ENCODE measurements at regions not wholly inside any gene's neighbourhood (a gene's known extent, or its start where the extent isn't known, plus 50 kb on each side); places are given as distances from the start of the nearest gene placed in this dataset.
A peak's percentile ranks its signal among the peaks of the same experiment; 100 is the strongest.

DNA sequence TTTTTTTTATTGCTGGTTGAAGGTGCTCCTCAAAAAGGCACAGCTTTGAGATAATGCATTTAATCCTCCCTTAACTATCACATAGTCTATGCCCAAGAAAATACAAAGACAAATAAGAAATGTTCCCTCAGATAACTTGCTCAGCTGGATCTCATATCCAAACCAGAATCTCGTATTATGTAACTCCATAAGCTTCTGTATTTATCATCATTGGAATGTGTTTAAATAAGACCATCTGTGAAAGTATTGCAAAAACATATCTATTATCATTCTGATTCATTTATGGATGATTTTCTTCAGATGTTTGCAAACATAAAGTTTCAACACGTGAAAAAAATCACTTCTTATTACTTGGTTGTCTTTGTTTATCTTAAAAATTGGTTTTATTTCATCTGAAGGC lies 190.9 kb downstream of the IRS2 start:
- Histone ChIP-seq H3K4me1 (ENCODE audit: insufficient read depth) (peaks cover 7% of the 10 kb centered on the region), H3K9ac (no peak overlapping the region), H4K20me1 (ENCODE audit: insufficient read depth) (no peaks in the 10 kb centered on the region), H3F3A (ENCODE audit: insufficient read depth) (no peaks in the 10 kb centered on the region), H3K27me3 (replicated peaks; ENCODE audit: insufficient read depth) (peaks cover 64% of the 10 kb centered on the region), H3K4me2 (ENCODE audit: unreplicated experiment) (no peak overlapping the region), H2AFZ (no peak overlapping the region), H3K9me2 (ENCODE audit: insufficient read depth) (no peaks in the 10 kb centered on the region), H3K9me3 (ENCODE audit: low read depth) (no peaks in the 10 kb centered on the region), H3K36me3 (ENCODE audit: low read depth) (no peaks in the 10 kb centered on the region), H3K79me2 (ENCODE audit: insufficient read depth) (no peaks in the 10 kb centered on the region), H3K27ac (no peak overlapping the region), H3K4me3 (no peak overlapping the region)
- in situ Hi-C loops (cut with MboI) = no loop called here
- peak; percentile 43 for DNase-seq
- WGBS, 2 experiments (ENCODE audit: low coverage in 1 of 2, low lambda C conversion rate in 2 of 2, missing lambda C conversion rate in 2 of 2) = 3% methylated on average over 2 of the region's 2 CpGs
- TF ChIP-seq EZH2phosphoT487 (IDR thresholded peaks at IDR 0.05; ENCODE audit: insufficient read depth, low read depth) (no peak), EZH2 (IDR thresholded peaks at IDR 0.05; ENCODE audit: insufficient read depth, poor library complexity, severe bottlenecking) (no peak)

DNA sequence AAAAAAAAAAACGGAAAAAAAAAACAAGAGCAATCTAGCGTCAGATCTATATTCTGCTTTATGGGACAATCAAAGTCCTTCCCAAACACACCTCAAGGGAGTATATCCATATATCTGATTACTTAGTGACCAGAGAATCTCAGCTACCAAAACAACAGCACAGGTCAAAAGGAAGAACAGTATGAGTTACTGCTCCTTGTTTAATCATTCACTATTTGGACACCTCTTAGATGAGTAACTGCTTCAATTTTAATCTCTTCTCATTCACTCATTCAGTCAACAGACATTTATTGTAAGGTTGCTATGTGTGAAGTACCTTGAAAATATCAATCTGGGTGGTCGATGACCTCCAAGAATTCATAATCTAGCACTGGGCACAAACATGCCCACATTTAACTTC lies 193.2 kb downstream of the IRS2 start:
- Histone ChIP-seq H3K36me3 (ENCODE audit: low read depth) (no peaks in the 10 kb centered on the region), H3K4me2 (ENCODE audit: unreplicated experiment) (no peak overlapping the region), H3F3A (ENCODE audit: insufficient read depth) (no peaks in the 10 kb centered on the region), H3K9me2 (ENCODE audit: insufficient read depth) (no peaks in the 10 kb centered on the region), H4K20me1 (ENCODE audit: insufficient read depth) (no peaks in the 10 kb centered on the region), H2AFZ (no peak overlapping the region), H3K4me1 (ENCODE audit: insufficient read depth) (peaks cover 7% of the 10 kb centered on the region), H3K27me3 (replicated peaks; ENCODE audit: insufficient read depth) (peaks cover 60% of the 10 kb centered on the region), H3K4me3 (no peak overlapping the region), H3K79me2 (ENCODE audit: insufficient read depth) (no peaks in the 10 kb centered on the region), H3K9me3 (ENCODE audit: low read depth) (no peaks in the 10 kb centered on the region), H3K27ac (no peak overlapping the region), H3K9ac (no peak overlapping the region)
- no peak for DNase-seq
- in situ Hi-C loops (cut with MboI) = no loop called here
- WGBS, 2 experiments (ENCODE audit: low coverage in 1 of 2, low lambda C conversion rate in 2 of 2, missing lambda C conversion rate in 2 of 2) = 39 to 42% methylated on average over 3 of the region's 3 CpGs
- TF ChIP-seq EZH2 (IDR thresholded peaks at IDR 0.05; ENCODE audit: insufficient read depth, poor library complexity, severe bottlenecking) = no peak
- TF ChIP-seq EZH2phosphoT487 (IDR thresholded peaks at IDR 0.05; ENCODE audit: insufficient read depth, low read depth) = no peak

DNA sequence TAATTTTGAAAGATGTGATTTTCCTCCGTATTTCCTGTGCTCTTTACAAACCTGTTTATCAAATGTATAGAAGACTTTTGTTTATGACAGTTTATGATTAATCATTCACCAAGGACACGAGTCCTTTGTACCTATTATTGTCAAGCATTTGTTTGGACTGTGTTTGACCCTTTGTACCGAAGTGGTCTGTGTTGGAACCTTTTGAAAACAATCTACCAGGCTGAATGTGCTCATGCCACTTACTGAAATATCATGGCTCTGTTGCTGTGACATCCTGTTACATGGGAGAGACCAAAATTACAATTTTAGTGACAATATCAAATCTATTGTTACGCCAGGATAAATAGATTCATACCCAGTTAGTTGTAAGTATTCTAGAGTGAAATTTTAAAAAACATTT lies 193.6 kb downstream of the IRS2 start:
- Histone ChIP-seq H3K27me3 (replicated peaks; ENCODE audit: insufficient read depth) (peaks cover 60% of the 10 kb centered on the region), H3K27ac (no peak overlapping the region), H3K9me2 (ENCODE audit: insufficient read depth) (no peaks in the 10 kb centered on the region), H4K20me1 (ENCODE audit: insufficient read depth) (no peaks in the 10 kb centered on the region), H3F3A (ENCODE audit: insufficient read depth) (no peaks in the 10 kb centered on the region), H3K79me2 (ENCODE audit: insufficient read depth) (no peaks in the 10 kb centered on the region), H3K4me2 (ENCODE audit: unreplicated experiment) (no peak overlapping the region), H3K4me3 (no peak overlapping the region), H3K4me1 (ENCODE audit: insufficient read depth) (peaks cover 7% of the 10 kb centered on the region), H3K36me3 (ENCODE audit: low read depth) (no peaks in the 10 kb centered on the region), H2AFZ (no peak overlapping the region), H3K9me3 (ENCODE audit: low read depth) (no peaks in the 10 kb centered on the region), H3K9ac (no peak overlapping the region)
- in situ Hi-C loops (cut with MboI) = no loop called here
- 21 to 24% methylated on average over 4 of the region's 4 CpGs for WGBS, 2 experiments (ENCODE audit: low coverage in 1 of 2, low lambda C conversion rate in 2 of 2, missing lambda C conversion rate in 2 of 2)
- TF ChIP-seq EZH2 (IDR thresholded peaks at IDR 0.05; ENCODE audit: insufficient read depth, poor library complexity, severe bottlenecking) = no peak
- no peak for TF ChIP-seq EZH2phosphoT487 (IDR thresholded peaks at IDR 0.05; ENCODE audit: insufficient read depth, low read depth)
- DNase-seq = no peak

DNA sequence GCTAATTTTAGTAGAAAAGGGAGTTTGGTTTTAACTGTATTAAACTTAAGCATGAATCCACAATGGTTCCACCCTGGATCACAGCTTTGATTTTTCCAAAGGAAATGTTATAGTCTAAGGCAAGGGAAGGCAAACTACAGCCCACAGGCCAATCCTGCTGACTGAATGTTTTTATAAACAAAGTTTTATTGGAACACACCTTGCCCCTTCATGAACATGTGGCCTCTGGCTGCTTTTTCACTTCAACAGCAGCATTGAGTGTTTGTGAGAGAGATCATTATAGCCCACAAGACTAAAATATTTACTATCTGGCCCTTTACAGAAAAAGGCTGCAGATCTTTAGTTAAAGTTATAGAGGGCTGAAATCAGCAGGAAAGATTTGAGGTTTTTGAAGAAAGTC lies 198.7 kb downstream of the IRS2 start:
- DNase-seq = no peak
- Histone ChIP-seq H3K4me2 (ENCODE audit: unreplicated experiment) (no peak overlapping the region), H3K36me3 (ENCODE audit: low read depth) (no peaks in the 10 kb centered on the region), H3K9ac (no peak overlapping the region), H3K27ac (no peak overlapping the region), H3K4me3 (no peak overlapping the region), H3K27me3 (replicated peaks; ENCODE audit: insufficient read depth) (peaks cover 81% of the 10 kb centered on the region), H3F3A (ENCODE audit: insufficient read depth) (no peaks in the 10 kb centered on the region), H3K9me2 (ENCODE audit: insufficient read depth) (no peaks in the 10 kb centered on the region), H3K4me1 (ENCODE audit: insufficient read depth) (no peaks in the 10 kb centered on the region), H3K79me2 (ENCODE audit: insufficient read depth) (no peaks in the 10 kb centered on the region), H3K9me3 (ENCODE audit: low read depth) (no peaks in the 10 kb centered on the region), H4K20me1 (ENCODE audit: insufficient read depth) (no peaks in the 10 kb centered on the region), H2AFZ (no peak overlapping the region)
- no peak for TF ChIP-seq EZH2 (IDR thresholded peaks at IDR 0.05; ENCODE audit: insufficient read depth, poor library complexity, severe bottlenecking)
- in situ Hi-C loops (cut with MboI) = no loop called here
